Calu3 (cell line): ENCODE measurements at regions not wholly inside any gene's neighbourhood (a gene's known extent, or its start where the extent isn't known, plus 50 kb on each side); places are given as distances from the start of the nearest gene placed in this dataset.

Experiments used
- BruUV-seq: library from RNA; stranded (reverse); fragments of 400-500 nt; replicated peaks from 2 replicates; lab custom pipeline; 2021; lab: Mats Ljungman, UMichigan
- CTCF ChIA-PET: fragments of 300-600 bp; sonication (Branson Sonifier 250); formaldehyde crosslinking; loops from one replicate; lab custom pipeline; 2022; ENCODE audit warnings: antibody characterized with exemption; lab: Charles Lee
- DNase-seq: peaks from one replicate; pipeline ENCODE4 v3.0.0; 2022
- H3K27ac Mint-ChIP-seq: one replicate; pipeline ENCODE4 v1.8.0; 2022; ENCODE audit warnings: mixed read lengths; ENCODE audit not compliant: unreplicated experiment
- H3K27me3 Mint-ChIP-seq: one replicate; pipeline ENCODE4 v1.8.0; 2022; ENCODE audit warnings: mixed read lengths; ENCODE audit not compliant: unreplicated experiment
- H3K36me3 Mint-ChIP-seq: one replicate; pipeline ENCODE4 v1.8.0; 2022; ENCODE audit warnings: mild to moderate bottlenecking, moderate library complexity, mixed read lengths; ENCODE audit not compliant: insufficient read depth, unreplicated experiment
- H3K4me1 Mint-ChIP-seq: one replicate; pipeline ENCODE4 v1.8.0; 2022; ENCODE audit warnings: mild to moderate bottlenecking, low read depth, mixed read lengths; ENCODE audit not compliant: unreplicated experiment
- H3K4me3 Mint-ChIP-seq: one replicate; pipeline ENCODE4 v1.8.0; 2022; ENCODE audit warnings: mild to moderate bottlenecking, low read depth, moderate library complexity, mixed read lengths; ENCODE audit not compliant: unreplicated experiment
- H3K9me3 Mint-ChIP-seq: one replicate; pipeline ENCODE4 v1.8.0; 2022; ENCODE audit warnings: low read depth, mixed read lengths; ENCODE audit not compliant: unreplicated experiment
- CTCF ChIP-seq: fragments of 200-600 bp; IDR thresholded peaks from one replicate; pipeline ENCODE4 v1.8.0; 2022; ENCODE audit warnings: antibody characterized with exemption; ENCODE audit not compliant: unreplicated experiment
- intact Hi-C: fragments of 100-400 bp; cut with micrococcal nuclease; formaldehyde crosslinking; loops from one replicate; pipeline ENCODE4 v1.10.0; 2022; ENCODE audit not compliant: unreplicated experiment

- CTCF ChIA-PET, result no interaction called here
- no peak overlapping the region for H3K27ac Mint-ChIP-seq
- no peaks in the 10 kb centered on the region for H3K4me1 Mint-ChIP-seq
- BruUV-seq, result no TSS peak
- no peak for DNase-seq
- no peak overlapping the region for H3K4me3 Mint-ChIP-seq
- peaks cover 5% of the 10 kb centered on the region for H3K9me3 Mint-ChIP-seq
- no peaks in the 10 kb centered on the region for H3K27me3 Mint-ChIP-seq
- H3K36me3 Mint-ChIP-seq, result no peaks in the 10 kb centered on the region
- TF ChIP-seq CTCF, result no peak
- intact Hi-C loops, result no loop called here
These were observed 1227.8 kb upstream of the SORCS1 start for GRCh38 chr10:108392286-108392685.

GRCh38 chr10:108388706-108389105 is 1224.2 kb upstream of the SORCS1 start:
- Mint-ChIP-seq H3K4me3 (no peak overlapping the region), H3K36me3 (no peaks in the 10 kb centered on the region), H3K27ac (no peak overlapping the region), H3K4me1 (no peaks in the 10 kb centered on the region), H3K27me3 (no peaks in the 10 kb centered on the region), H3K9me3 (peaks cover 3% of the 10 kb centered on the region)
- no peak for DNase-seq
- intact Hi-C loops, result no loop called here
- CTCF ChIA-PET, result no interaction called here
- BruUV-seq, result no TSS peak
- no peak for TF ChIP-seq CTCF

- no TSS peak for BruUV-seq
- intact Hi-C loops, result no loop called here
- Mint-ChIP-seq H3K27ac (no peak overlapping the region), H3K27me3 (no peaks in the 10 kb centered on the region), H3K36me3 (no peaks in the 10 kb centered on the region), H3K4me1 (no peaks in the 10 kb centered on the region), H3K9me3 (peaks cover 3% of the 10 kb centered on the region), H3K4me3 (no peak overlapping the region)
- no peak for DNase-seq
- no peak for TF ChIP-seq CTCF
- CTCF ChIA-PET, result no interaction called here
These were observed 1221.5 kb upstream of the SORCS1 start for GRCh38 chr10:108385963-108386362.

GRCh38 chr10:108384378-108384777 is 1219.9 kb upstream of the SORCS1 start:
- Mint-ChIP-seq H3K36me3 (no peaks in the 10 kb centered on the region), H3K27me3 (no peaks in the 10 kb centered on the region), H3K27ac (no peak overlapping the region), H3K4me3 (no peak overlapping the region), H3K4me1 (no peaks in the 10 kb centered on the region), H3K9me3 (peaks cover 3% of the 10 kb centered on the region)
- no peak for TF ChIP-seq CTCF
- CTCF ChIA-PET, result no interaction called here
- BruUV-seq, result no TSS peak
- intact Hi-C loops, result no loop called here
- DNase-seq, result no peak
